ENCODE measurements at regions not wholly inside any gene's neighbourhood (a gene's known extent, or its start where the extent isn't known, plus 50 kb on each side); places are given as distances from the start of the nearest gene placed in this dataset.

DNA sequence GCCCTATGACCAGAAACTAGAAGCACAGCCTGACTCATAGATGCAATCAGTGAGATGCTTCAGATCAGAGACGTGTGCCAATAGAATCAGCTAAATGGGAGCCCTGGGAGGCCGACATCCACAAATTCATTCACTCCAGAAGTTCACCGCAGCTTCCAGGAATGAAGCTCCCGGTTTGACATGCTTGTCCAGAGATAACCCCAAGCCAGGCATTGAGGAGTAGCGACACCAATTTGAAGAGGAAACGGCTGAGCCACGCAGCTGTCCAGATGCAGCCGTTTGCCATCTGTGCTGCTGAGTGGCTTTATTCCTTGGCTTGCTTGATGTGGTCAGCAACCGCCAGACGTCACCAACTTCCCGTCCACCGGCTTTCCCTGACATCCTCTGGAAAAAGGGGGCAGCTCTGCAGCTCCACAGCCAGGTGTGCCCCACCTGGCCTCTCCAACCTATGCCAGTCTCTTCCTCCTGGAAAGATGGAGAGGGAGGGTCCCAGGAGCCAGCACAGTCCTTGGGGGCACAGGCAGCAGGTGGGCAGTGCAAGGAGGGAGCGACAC lies 123.9 kb upstream of the OPCML start:
- DNase-seq (no peak), ATAC-seq (no peak)
- H3K27me3 ChIP-seq: no peaks in the 10 kb centered on the region
- no peak for TF ChIP-seq CTCF (IDR thresholded peaks at IDR 0.05)
- H3K4me3 ChIP-seq: no peak overlapping the region
- intact Hi-C loops (cut with DNase I): no loop called here
- no peaks in the 10 kb centered on the region for H3K4me1 ChIP-seq
- no peaks in the 10 kb centered on the region for H3K36me3 ChIP-seq
- H3K27ac ChIP-seq: no peak overlapping the region
- H3K9me3 ChIP-seq: peaks cover 3% of the 10 kb centered on the region

DNA sequence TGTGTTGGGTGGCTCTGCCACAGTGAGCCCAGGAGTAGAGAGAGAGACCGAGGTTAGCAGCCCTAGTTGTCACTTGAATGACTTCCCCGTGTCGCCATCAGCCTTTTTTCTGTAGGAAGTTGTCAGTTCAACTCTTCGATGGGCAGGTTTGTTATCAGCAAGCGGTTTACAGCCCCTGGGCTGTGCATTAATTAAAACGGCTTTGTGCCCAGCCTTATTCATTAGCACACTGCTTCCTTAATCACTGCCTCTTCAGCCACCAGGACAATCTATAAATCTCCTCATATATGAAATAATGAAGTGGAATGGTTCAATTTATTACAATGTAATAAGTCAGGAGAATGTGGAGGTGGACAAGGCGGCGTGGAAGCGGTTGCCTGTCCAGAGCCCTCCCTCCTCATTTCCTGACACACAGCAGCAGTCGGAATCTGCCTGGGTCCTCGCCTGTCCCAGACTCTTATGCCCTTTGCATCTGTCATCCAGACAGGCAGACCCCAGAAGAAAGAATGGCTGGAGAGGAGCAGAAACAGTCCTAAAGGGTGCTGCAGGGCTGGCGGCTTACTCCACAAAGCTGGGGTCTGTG lies 122.4 kb upstream of the OPCML start:
- no peak for DNase-seq
- no peak for ATAC-seq
- no peak for TF ChIP-seq CTCF (IDR thresholded peaks at IDR 0.05)
- Histone ChIP-seq H3K4me1 (no peaks in the 10 kb centered on the region), H3K9me3 (peaks cover 3% of the 10 kb centered on the region), H3K4me3 (no peak overlapping the region), H3K36me3 (no peaks in the 10 kb centered on the region), H3K27ac (no peak overlapping the region), H3K27me3 (no peaks in the 10 kb centered on the region)
- intact Hi-C loops (cut with DNase I): no loop called here

GRCh38 chr11:133653336-133653735 lies 121.0 kb upstream of the OPCML start:
- H3K36me3 ChIP-seq: no peaks in the 10 kb centered on the region
- intact Hi-C loops (cut with DNase I): no loop called here
- no peaks in the 10 kb centered on the region for H3K4me1 ChIP-seq
- H3K27ac ChIP-seq: no peak overlapping the region
- peaks cover 3% of the 10 kb centered on the region for H3K9me3 ChIP-seq
- DNase-seq (no peak), ATAC-seq (no peak)
- H3K27me3 ChIP-seq: no peaks in the 10 kb centered on the region
- H3K4me3 ChIP-seq: no peak overlapping the region
- no peak for TF ChIP-seq CTCF (IDR thresholded peaks at IDR 0.05)

GRCh38 chr11:133650082-133650481 lies 117.8 kb upstream of the OPCML start:
- DNase-seq (no peak), ATAC-seq (no peak)
- Histone ChIP-seq H3K4me3 (no peak overlapping the region), H3K9me3 (no peaks in the 10 kb centered on the region), H3K4me1 (no peaks in the 10 kb centered on the region), H3K27me3 (no peaks in the 10 kb centered on the region), H3K36me3 (no peaks in the 10 kb centered on the region), H3K27ac (no peak overlapping the region)
- TF ChIP-seq CTCF (IDR thresholded peaks at IDR 0.05): no peak
- intact Hi-C loops (cut with DNase I): no loop called here

DNA sequence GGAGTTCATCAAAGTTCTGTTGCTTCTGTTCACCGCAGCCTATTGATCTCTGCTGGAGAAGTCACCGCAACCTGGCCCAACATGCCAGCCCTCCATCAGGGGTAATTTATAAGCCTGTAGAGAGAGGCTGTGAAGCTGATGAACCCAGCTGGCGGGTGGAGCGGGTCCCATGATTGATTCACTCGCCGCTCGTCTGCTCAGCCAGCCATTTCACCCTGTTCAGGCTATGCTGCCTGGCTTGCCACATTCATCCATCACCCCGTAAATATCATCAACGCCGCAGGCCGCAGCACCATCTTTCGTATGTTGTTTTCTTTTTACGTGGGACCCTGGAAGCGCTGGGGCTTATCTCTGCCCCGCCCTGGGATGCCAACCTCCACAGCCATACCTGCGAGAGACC lies 116.7 kb upstream of the OPCML start:
- no peaks in the 10 kb centered on the region for H3K9me3 ChIP-seq
- H3K4me1 ChIP-seq: no peaks in the 10 kb centered on the region
- ATAC-seq (no peak), DNase-seq (no peak)
- no peaks in the 10 kb centered on the region for H3K27me3 ChIP-seq
- intact Hi-C loops (cut with DNase I): no loop called here
- no peaks in the 10 kb centered on the region for H3K36me3 ChIP-seq
- no peak for TF ChIP-seq CTCF (IDR thresholded peaks at IDR 0.05)
- no peak overlapping the region for H3K4me3 ChIP-seq
- no peak overlapping the region for H3K27ac ChIP-seq

GRCh38 chr11:133639408-133639807 lies 107.1 kb upstream of the OPCML start:
- ATAC-seq (no peak), DNase-seq (no peak)
- no peaks in the 10 kb centered on the region for H3K9me3 ChIP-seq
- H3K4me3 ChIP-seq: no peak overlapping the region
- TF ChIP-seq CTCF (IDR thresholded peaks at IDR 0.05): no peak
- H3K4me1 ChIP-seq: no peaks in the 10 kb centered on the region
- intact Hi-C loops (cut with DNase I): no loop called here
- H3K27me3 ChIP-seq: no peaks in the 10 kb centered on the region
- H3K27ac ChIP-seq: no peak overlapping the region
- H3K36me3 ChIP-seq: no peaks in the 10 kb centered on the region
